Immature natural killer cell (primary cell): ENCODE measurements at regions not wholly inside any gene's neighbourhood (a gene's known extent, or its start where the extent isn't known, plus 50 kb on each side); places are given as distances from the start of the nearest gene placed in this dataset.
A peak's percentile ranks its signal among the peaks of the same experiment; 100 is the strongest.

Experiments
- DNase-seq, 3 donors: peaks; one replicate each; pipeline ENCODE4 v3.0.0; 2022; ENCODE audit warnings: mixed read lengths in 1 of 3
- H3K27ac Mint-ChIP-seq, 6 donors: one replicate each; pipeline ENCODE4 v1.8.0; 2020; ENCODE audit warnings: mixed read lengths in 6 of 6, mild to moderate bottlenecking in 5 of 6, inconsistent platforms in 4 of 6, moderate library complexity in 3 of 6
- H3K27me3 Mint-ChIP-seq, 3 donors: one replicate each; pipeline ENCODE4 v1.8.0; 2020 to 2021; ENCODE audit warnings: low read depth in 3 of 3, mild to moderate bottlenecking in 3 of 3, mixed read lengths in 3 of 3, moderate library complexity in 3 of 3, inconsistent platforms in 1 of 3
- H3K36me3 Mint-ChIP-seq, 3 donors: one replicate each; pipeline ENCODE4 v1.8.0; 2020; ENCODE audit warnings: mixed read lengths in 3 of 3, inconsistent platforms in 2 of 3, mild to moderate bottlenecking in 2 of 3
- H3K4me1 Mint-ChIP-seq, 2 donors: one replicate each; pipeline ENCODE4 v1.8.0; 2020; ENCODE audit warnings: inconsistent platforms in 2 of 2, mild to moderate bottlenecking in 2 of 2, mixed read lengths in 2 of 2, moderate library complexity in 1 of 2
- H3K4me3 Mint-ChIP-seq, 5 donors: one replicate each; pipeline ENCODE4 v1.8.0; 2020; ENCODE audit warnings: mild to moderate bottlenecking in 5 of 5, mixed read lengths in 5 of 5, inconsistent platforms in 3 of 5, moderate library complexity in 3 of 5
- H3K9me3 Mint-ChIP-seq, 6 donors: one replicate each; pipeline ENCODE4 v1.8.0; 2020; ENCODE audit warnings: mild to moderate bottlenecking in 6 of 6, mixed read lengths in 6 of 6, inconsistent platforms in 4 of 6, moderate library complexity in 3 of 6

DNA sequence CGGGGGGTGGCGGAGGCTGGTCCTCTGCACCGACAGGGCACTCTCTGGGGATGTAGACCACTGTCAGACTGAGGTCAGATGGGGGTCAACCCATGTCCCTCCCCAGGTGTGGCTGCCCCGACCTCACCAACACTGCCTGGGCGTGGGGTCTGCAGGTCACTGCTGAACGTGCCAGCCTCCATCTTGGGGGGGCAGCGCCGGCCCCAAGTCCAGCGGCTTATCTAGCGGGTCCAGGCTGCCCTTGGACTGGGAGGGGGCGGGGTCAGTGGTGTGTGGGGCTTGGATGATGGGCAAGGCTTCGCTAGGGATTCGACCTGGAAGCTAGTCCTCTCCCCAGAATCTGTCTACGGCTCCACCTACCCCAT, 178.2 kb downstream of the IGLL1 start:
- no peak for DNase-seq
- Mint-ChIP-seq H3K27ac (no peak overlapping the region), H3K4me3 (no peak overlapping the region), H3K36me3 (no peaks in the 10 kb centered on the region), H3K9me3 (no peaks in the 10 kb centered on the region), H3K27me3 (peaks cover 0 to 2% (median 2%) of the 10 kb centered on the region in 3 donors), H3K4me1 (no peaks in the 10 kb centered on the region)

- DNase-seq, result no peak
- peaks cover 0 to 2% (median under 1%) of the 10 kb centered on the region in 3 donors for H3K27me3 Mint-ChIP-seq
- H3K9me3 Mint-ChIP-seq, result no peaks in the 10 kb centered on the region
- no peaks in the 10 kb centered on the region for H3K36me3 Mint-ChIP-seq
- H3K4me1 Mint-ChIP-seq, result no peaks in the 10 kb centered on the region
- H3K4me3 Mint-ChIP-seq, result no peak overlapping the region
- no peak overlapping the region for H3K27ac Mint-ChIP-seq
Observed at GRCh38 chr22:23401111-23401909, 178.8 kb downstream of the IGLL1 start.

- H3K4me3 Mint-ChIP-seq, result no peak overlapping the region
- DNase-seq, result no peak
- peaks cover 0 to 2% (median 0%) of the 10 kb centered on the region in 3 donors for H3K27me3 Mint-ChIP-seq
- H3K27ac Mint-ChIP-seq, result no peak overlapping the region
- no peaks in the 10 kb centered on the region for H3K36me3 Mint-ChIP-seq
- H3K9me3 Mint-ChIP-seq, result no peaks in the 10 kb centered on the region
- no peaks in the 10 kb centered on the region for H3K4me1 Mint-ChIP-seq
Observed at GRCh38 chr22:23400286-23400981, 179.7 kb downstream of the IGLL1 start.

DNA sequence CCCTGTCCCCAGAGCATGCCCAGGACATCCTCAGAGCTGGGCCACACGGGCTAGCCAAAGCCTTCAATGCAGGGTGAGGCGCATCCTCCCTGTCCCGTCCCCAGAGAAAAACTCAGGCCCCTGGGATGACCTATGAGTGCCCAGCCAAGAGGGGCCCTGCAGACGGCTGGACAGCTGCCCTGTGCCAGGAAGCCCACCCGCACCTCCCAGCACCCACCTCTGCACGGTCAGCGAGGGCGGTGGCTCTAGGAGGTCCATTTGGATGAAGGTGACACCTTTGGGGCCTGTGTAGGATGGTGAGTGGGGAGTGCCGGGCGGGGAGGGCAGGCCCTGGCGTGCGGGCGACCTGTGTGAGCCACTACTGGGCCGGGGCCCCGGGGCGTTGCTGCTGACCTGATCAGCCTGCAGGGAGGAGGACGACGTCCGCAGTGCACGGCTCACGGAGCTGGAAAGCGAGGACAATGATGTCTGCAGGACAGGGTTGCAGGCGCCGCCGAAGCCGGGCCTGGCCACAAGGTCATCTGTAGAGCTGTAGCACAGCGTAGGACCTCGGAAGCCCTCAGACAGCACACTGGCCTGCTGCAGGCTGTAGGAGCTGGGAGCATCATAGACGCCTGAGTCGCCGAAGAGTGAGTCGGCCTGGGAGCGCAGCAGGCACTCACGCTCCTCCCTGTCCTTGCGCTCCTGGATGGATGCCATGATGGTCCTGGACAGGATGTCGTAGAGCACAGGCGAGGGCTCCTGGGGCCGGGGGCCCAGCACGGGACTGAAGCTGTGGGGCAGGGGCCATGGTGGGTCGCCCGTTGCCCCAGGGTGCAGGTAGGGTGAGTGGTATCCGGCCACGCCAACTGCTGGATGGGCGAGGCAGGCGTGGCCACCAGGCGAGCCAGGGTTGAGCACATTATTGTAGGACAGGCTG, 180.5 kb downstream of the IGLL1 start:
- peaks cover 0 to 2% (median 0%) of the 10 kb centered on the region in 3 donors for H3K27me3 Mint-ChIP-seq
- DNase-seq, result no peak
- no peak overlapping the region for H3K27ac Mint-ChIP-seq
- no peaks in the 10 kb centered on the region for H3K36me3 Mint-ChIP-seq
- no peaks in the 10 kb centered on the region for H3K4me1 Mint-ChIP-seq
- no peak overlapping the region for H3K4me3 Mint-ChIP-seq
- no peaks in the 10 kb centered on the region for H3K9me3 Mint-ChIP-seq

DNA sequence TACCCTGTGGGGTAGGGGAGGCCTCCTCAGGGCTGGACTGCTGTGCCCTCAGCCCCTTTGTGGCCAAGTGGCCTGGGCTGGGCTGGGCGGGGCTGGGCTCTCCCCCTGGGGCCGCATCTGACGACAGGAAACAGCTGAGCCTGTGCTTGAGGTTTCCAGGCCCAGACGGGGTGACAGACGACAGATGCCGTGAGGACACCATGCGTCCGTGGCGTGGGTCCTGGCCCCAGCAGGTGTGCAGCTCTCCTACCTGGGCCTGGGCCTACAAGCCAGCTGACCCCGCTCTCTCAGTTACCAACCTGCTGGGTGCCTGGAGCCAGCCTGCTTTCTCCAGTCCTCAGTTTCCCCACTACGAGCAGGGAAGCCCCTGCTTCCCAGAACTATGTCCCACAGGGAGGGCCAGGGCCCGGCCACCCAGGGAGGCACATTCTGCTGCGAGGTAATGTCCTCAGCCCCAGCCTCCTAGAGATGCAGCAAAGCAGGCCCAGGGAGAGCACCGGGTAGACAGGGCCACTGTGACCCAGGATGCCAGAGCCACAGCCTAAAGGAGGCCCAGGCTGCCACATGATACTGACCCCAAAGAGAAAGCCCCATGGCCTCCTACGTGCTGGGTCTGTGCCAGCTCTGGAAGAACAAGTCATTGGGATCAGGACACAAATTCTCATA, 181.3 kb downstream of the IGLL1 start:
- peak in 1 of 3 donors; percentile 23 for DNase-seq
- Mint-ChIP-seq H3K9me3 (no peaks in the 10 kb centered on the region), H3K4me3 (no peak overlapping the region), H3K36me3 (no peaks in the 10 kb centered on the region), H3K27ac (no peak overlapping the region), H3K27me3 (peaks cover 0 to 2% (median 0%) of the 10 kb centered on the region in 3 donors), H3K4me1 (no peaks in the 10 kb centered on the region)

- Mint-ChIP-seq H3K27me3 (peaks cover 0 to 2% (median 0%) of the 10 kb centered on the region in 3 donors), H3K4me3 (no peak overlapping the region), H3K9me3 (no peaks in the 10 kb centered on the region), H3K36me3 (no peaks in the 10 kb centered on the region), H3K4me1 (no peaks in the 10 kb centered on the region), H3K27ac (no peak overlapping the region)
- no peak for DNase-seq
Observed at GRCh38 chr22:23397613-23398567, 182.2 kb downstream of the IGLL1 start.

DNA sequence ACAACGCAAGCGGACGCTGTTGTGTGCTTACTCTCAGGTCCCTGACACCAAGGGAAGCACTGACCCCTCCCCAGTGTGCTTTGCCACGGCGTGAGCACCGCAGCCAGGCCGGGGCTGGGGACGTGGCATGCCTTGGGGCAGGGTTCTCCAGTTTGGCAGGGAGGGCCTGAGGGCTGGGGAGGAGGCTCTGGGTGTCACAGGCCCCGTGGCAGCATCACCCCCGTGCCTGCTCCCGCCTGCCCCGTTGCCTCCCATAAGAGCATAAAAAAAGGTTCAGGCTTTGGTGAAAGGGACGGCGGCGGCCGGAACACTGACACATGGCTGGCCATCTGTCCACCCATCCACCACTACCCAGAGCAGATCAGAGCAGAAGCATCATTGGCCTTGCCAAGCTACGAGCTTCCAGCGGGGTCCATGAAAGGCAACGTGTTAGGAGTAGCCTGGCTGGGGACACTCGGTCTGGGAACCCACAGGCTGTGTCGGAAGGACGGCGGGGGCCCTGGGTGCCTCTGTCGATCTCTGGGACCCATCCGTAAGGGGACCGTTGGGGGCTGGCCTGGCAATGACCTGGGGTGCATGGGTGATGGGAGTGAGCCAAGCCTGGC, 183.0 kb downstream of the IGLL1 start:
- no peak overlapping the region for H3K4me3 Mint-ChIP-seq
- DNase-seq, result no peak
- no peak overlapping the region for H3K27ac Mint-ChIP-seq
- H3K4me1 Mint-ChIP-seq, result no peaks in the 10 kb centered on the region
- no peaks in the 10 kb centered on the region for H3K36me3 Mint-ChIP-seq
- no peaks in the 10 kb centered on the region for H3K9me3 Mint-ChIP-seq
- peaks cover 0 to 2% (median 0%) of the 10 kb centered on the region in 3 donors for H3K27me3 Mint-ChIP-seq

- no peaks in the 10 kb centered on the region for H3K9me3 Mint-ChIP-seq
- DNase-seq, result peak in 1 of 3 donors; percentile 35
- H3K27ac Mint-ChIP-seq, result peak overlapping the region in 1 of 6 donors; percentile 56
- H3K4me3 Mint-ChIP-seq, result no peak overlapping the region
- no peaks in the 10 kb centered on the region for H3K4me1 Mint-ChIP-seq
- no peaks in the 10 kb centered on the region for H3K36me3 Mint-ChIP-seq
- peaks cover 0 to 2% (median 0%) of the 10 kb centered on the region in 3 donors for H3K27me3 Mint-ChIP-seq
Observed at GRCh38 chr22:23396362-23397007, 183.6 kb downstream of the IGLL1 start.

DNA sequence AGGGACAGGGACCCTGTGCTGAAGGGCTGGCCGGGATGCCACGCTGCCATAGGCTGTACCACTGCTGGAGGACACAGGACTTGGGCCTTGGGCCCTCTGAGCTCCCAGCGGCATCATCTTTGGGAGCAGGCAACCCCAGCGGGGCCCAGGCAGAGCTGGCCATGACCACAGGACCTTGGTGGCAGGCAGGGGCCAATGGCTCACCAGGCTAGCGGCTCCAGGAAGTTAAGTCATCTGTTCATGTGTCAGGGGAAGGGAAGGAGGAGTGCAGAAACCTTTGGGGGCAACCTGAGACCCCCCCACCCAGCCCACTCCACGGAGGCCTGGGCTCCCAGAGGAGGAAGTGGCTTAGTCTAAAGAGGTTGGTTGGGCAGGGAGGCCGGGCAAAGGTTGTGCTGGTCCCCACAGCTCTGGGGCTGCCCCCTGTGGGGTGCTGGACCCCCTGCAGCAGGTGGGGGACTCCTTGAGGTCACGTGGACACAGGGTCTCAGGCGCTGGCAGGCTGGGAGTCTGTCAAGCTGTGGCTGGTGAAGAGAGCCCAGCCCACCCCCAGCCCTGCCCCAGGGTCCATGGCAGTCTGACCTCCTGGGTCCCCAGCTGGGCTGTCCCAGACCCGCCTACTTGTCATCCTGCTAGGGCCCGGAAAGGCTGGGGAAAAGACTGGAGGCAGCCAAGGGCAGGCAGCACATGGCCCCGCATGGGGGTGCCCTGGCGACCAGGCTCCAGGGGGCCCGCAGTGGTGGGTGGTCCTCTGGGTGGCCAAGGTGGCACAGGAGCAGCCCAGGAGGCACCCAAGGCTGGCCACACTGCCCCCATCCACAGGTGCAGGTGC, 184.3 kb downstream of the IGLL1 start:
- Mint-ChIP-seq H3K36me3 (no peaks in the 10 kb centered on the region), H3K27me3 (peaks cover 0 to 2% (median 2%) of the 10 kb centered on the region in 3 donors), H3K27ac (no peak overlapping the region), H3K9me3 (no peaks in the 10 kb centered on the region), H3K4me3 (no peak overlapping the region), H3K4me1 (no peaks in the 10 kb centered on the region)
- DNase-seq, result no peak

GRCh38 chr22:23394525-23395326, 185.4 kb downstream of the IGLL1 start:
- H3K4me1 Mint-ChIP-seq, result no peaks in the 10 kb centered on the region
- H3K4me3 Mint-ChIP-seq, result no peak overlapping the region
- no peak for DNase-seq
- no peaks in the 10 kb centered on the region for H3K36me3 Mint-ChIP-seq
- no peaks in the 10 kb centered on the region for H3K9me3 Mint-ChIP-seq
- H3K27ac Mint-ChIP-seq, result no peak overlapping the region
- H3K27me3 Mint-ChIP-seq, result peaks cover 0 to 2% (median 2%) of the 10 kb centered on the region in 3 donors
